Parathyroid adenoma (tissue), 2 donors: ENCODE measurements at regions not wholly inside any gene's neighbourhood (a gene's known extent, or its start where the extent isn't known, plus 50 kb on each side); places are given as distances from the start of the nearest gene placed in this dataset.

Experiments used
- H2AFZ ChIP-seq: fragments of 300-600 bp; sonication (generic); one replicate; pipeline ENCODE4 v1.7.0; 2017; ENCODE audit warnings: antibody characterized with exemption, mild to moderate bottlenecking
- H3K27ac ChIP-seq: fragments of 300-600 bp; sonication (generic); one replicate; pipeline ENCODE4 v1.7.0; 2017
- H3K27me3 ChIP-seq: fragments of 300-600 bp; sonication (generic); one replicate; pipeline ENCODE4 v1.7.0; 2017; ENCODE audit warnings: low read length; ENCODE audit not compliant: control insufficient read depth, insufficient read depth
- H3K36me3 ChIP-seq: fragments of 300-600 bp; sonication (generic); one replicate; pipeline ENCODE4 v1.7.0; 2017; ENCODE audit warnings: low read length; ENCODE audit not compliant: control insufficient read depth, insufficient read depth
- H3K4me1 ChIP-seq: fragments of 300-600 bp; sonication (generic); one replicate; pipeline ENCODE4 v1.7.0; 2017; ENCODE audit warnings: control low read depth
- H3K4me2 ChIP-seq: fragments of 300-600 bp; sonication (generic); one replicate; pipeline ENCODE4 v1.7.0; 2017; ENCODE audit warnings: low read length
- H3K4me3 ChIP-seq: fragments of 300-600 bp; sonication (generic); one replicate; pipeline ENCODE4 v1.7.0; 2017; ENCODE audit warnings: low read depth, low read length
- H3K79me2 ChIP-seq: fragments of 300-600 bp; sonication (generic); one replicate; pipeline ENCODE4 v1.7.0; 2017; ENCODE audit warnings: control low read depth
- H3K9ac ChIP-seq: fragments of 300-600 bp; sonication (generic); one replicate; pipeline ENCODE4 v1.7.0; 2017; ENCODE audit warnings: mild to moderate bottlenecking
- H3K9me3 ChIP-seq: fragments of 300-600 bp; sonication (generic); one replicate; pipeline ENCODE4 v1.7.0; 2017; ENCODE audit warnings: low read length; ENCODE audit not compliant: control insufficient read depth
- CTCF ChIP-seq: fragments of 300-600 bp; sonication (generic); IDR thresholded peaks from one replicate; pipeline ENCODE4 v1.7.0; 2017; ENCODE audit warnings: antibody characterized with exemption, mild to moderate bottlenecking
- donor health status: primary hyperparathyroidism.

GRCh38 chr10:3995302-3996210, 210.5 kb upstream of the KLF6 start:
- H3K36me3 ChIP-seq, result no peaks in the 10 kb centered on the region
- H2AFZ ChIP-seq, result no peak overlapping the region
- no peaks in the 10 kb centered on the region for H3K9me3 ChIP-seq
- no peak overlapping the region for H3K9ac ChIP-seq
- H3K27me3 ChIP-seq, result no peaks in the 10 kb centered on the region
- H3K4me3 ChIP-seq, result no peak overlapping the region
- no peaks in the 10 kb centered on the region for H3K4me1 ChIP-seq
- H3K4me2 ChIP-seq, result no peak overlapping the region
- no peaks in the 10 kb centered on the region for H3K79me2 ChIP-seq
- TF ChIP-seq CTCF, result no peak
- H3K27ac ChIP-seq, result no peak overlapping the region

GRCh38 chr10:3992382-3993178, 207.6 kb upstream of the KLF6 start:
- Histone ChIP-seq H3K79me2 (no peaks in the 10 kb centered on the region), H3K4me2 (no peak overlapping the region), H3K27ac (no peak overlapping the region), H3K36me3 (no peaks in the 10 kb centered on the region), H3K9me3 (no peaks in the 10 kb centered on the region), H2AFZ (no peak overlapping the region), H3K4me3 (no peak overlapping the region), H3K9ac (no peak overlapping the region), H3K27me3 (no peaks in the 10 kb centered on the region), H3K4me1 (no peaks in the 10 kb centered on the region)
- no peak for TF ChIP-seq CTCF

GRCh38 chr10:3990307-3990706, 205.3 kb upstream of the KLF6 start:
- Histone ChIP-seq H3K79me2 (no peaks in the 10 kb centered on the region), H3K36me3 (no peaks in the 10 kb centered on the region), H3K27me3 (no peaks in the 10 kb centered on the region), H3K9ac (no peak overlapping the region), H3K4me3 (no peak overlapping the region), H3K27ac (no peak overlapping the region), H3K9me3 (no peaks in the 10 kb centered on the region), H3K4me2 (no peak overlapping the region), H3K4me1 (no peaks in the 10 kb centered on the region), H2AFZ (no peak overlapping the region)
- TF ChIP-seq CTCF, result no peak

- Histone ChIP-seq H3K9ac (no peak overlapping the region), H3K36me3 (no peaks in the 10 kb centered on the region), H3K4me2 (no peak overlapping the region), H3K9me3 (no peaks in the 10 kb centered on the region), H3K4me3 (no peak overlapping the region), H3K27ac (no peak overlapping the region), H3K4me1 (no peaks in the 10 kb centered on the region), H3K27me3 (no peaks in the 10 kb centered on the region), H3K79me2 (no peaks in the 10 kb centered on the region), H2AFZ (no peak overlapping the region)
- no peak for TF ChIP-seq CTCF
Observed at GRCh38 chr10:3987143-3987974, 202.3 kb upstream of the KLF6 start.
